HepG2 (cell line): ENCODE measurements at regions not wholly inside any gene's neighbourhood (a gene's known extent, or its start where the extent isn't known, plus 50 kb on each side); places are given as distances from the start of the nearest gene placed in this dataset.
"Not testable (repeated sequence)": the region's sequence is repeated elsewhere in the genome, so short reads cannot be mapped to it uniquely, and the experiment has no call there.

Source experiments
- ATAC-seq: fragments of 200-7000 bp; cut with Tn5 transposase; 3 replicates; pipeline ENCODE4 v1.9.1; 2020; ENCODE audit warnings: mild to moderate bottlenecking, moderate library complexity
- BruUV-seq: library from RNA; stranded (reverse); fragments of 400-500 nt; replicated peaks from 2 replicates; lab custom pipeline; 2021; lab: Mats Ljungman, UMichigan
- CTCF ChIA-PET: fragments of 300-600 bp; formaldehyde crosslinking; extraction: SDS; loops from one replicate; lab custom pipeline; 2021; ENCODE audit warnings: low total read pairs, inconsistent platforms, low intra/inter-chr PET ratio; lab: Yijun Ruan, JAX
- POLR2A ChIA-PET: fragments of 350-600 bp; sonication (Branson Sonifier 250); formaldehyde crosslinking; loops from one replicate; lab custom pipeline; 2020; ENCODE audit warnings: antibody characterized with exemption, inconsistent platforms; lab: Yijun Ruan, JAX
- DNase-seq: peaks from one replicate; pipeline ENCODE4 v3.0.0-alpha.2; 2015; ENCODE audit warnings: low spot score
- FAIRE-seq: peaks from 3 replicates; lab custom pipeline; 2011; peaks lifted over from hg19 to GRCh38; lab: Jason Lieb, UNC
- H2AFZ ChIP-seq: one replicate; pipeline ENCODE4 v1.6.1; 2011; ENCODE audit warnings: low read length, inconsistent platforms
- H3K27ac ChIP-seq: fragments of 300-600 bp; 3 replicates; pipeline ENCODE4 v1.8.0; 2011; ENCODE audit warnings: mixed run types, mild to moderate bottlenecking, mixed read lengths, low read length, inconsistent platforms; ENCODE audit not compliant: insufficient read depth; ENCODE audit errors: extremely low read length
- H3K27me3 ChIP-seq, 2 experiments: fragments of 200-600 bp in 1 of 2; 2 replicates in 1 of 2; 3 replicates in 1 of 2; pipeline versions ENCODE4 v1.6.0 to v1.8.0; 2011; ENCODE audit warnings: low read length in 2 of 2, mild to moderate bottlenecking in 2 of 2, moderate library complexity in 2 of 2, inconsistent platforms in 1 of 2; ENCODE audit not compliant: insufficient read depth in 2 of 2, control insufficient read depth in 1 of 2
- H3K36me3 ChIP-seq, 2 experiments: fragments of 200-600 bp in 1 of 2; replicated peaks in 1 of 2; 2 replicates in 1 of 2; 3 replicates in 1 of 2; pipeline versions ENCODE4 v1.5.1 to v1.8.0; 2011; ENCODE audit warnings: low read length in 2 of 2, inconsistent platforms in 1 of 2; ENCODE audit not compliant: insufficient read depth in 2 of 2, control insufficient read depth in 1 of 2
- H3K4me1 ChIP-seq: 2 replicates; pipeline ENCODE4 v1.5.1; 2012; ENCODE audit warnings: low read length, inconsistent platforms; ENCODE audit not compliant: insufficient read depth
- H3K4me2 ChIP-seq: 2 replicates; pipeline ENCODE4 v1.6.0; 2011; ENCODE audit warnings: low read depth, low read length, inconsistent platforms
- H3K4me3 ChIP-seq, 3 experiments: fragments of 200-600 bp in 1 of 3; sonication (generic), shearing (Covaris generic) in 1 of 3; replicated peaks in 1 of 3; 2 replicates each; pipeline ENCODE4 v1.5.1; 2011 to 2016; ENCODE audit warnings: low read length in 3 of 3, inconsistent platforms in 2 of 3, low read depth in 2 of 3, mild to moderate bottlenecking in 2 of 3, control low read depth in 1 of 3, mixed read lengths in 1 of 3; ENCODE audit not compliant: insufficient read depth in 1 of 3
- H3K79me2 ChIP-seq: one replicate; pipeline ENCODE4 v1.6.1; 2011; ENCODE audit warnings: low read length, inconsistent platforms; ENCODE audit not compliant: insufficient read depth
- H3K9ac ChIP-seq: 2 replicates; pipeline ENCODE4 v1.6.0; 2011; ENCODE audit warnings: mild to moderate bottlenecking, low read depth, low read length, inconsistent platforms; ENCODE audit not compliant: insufficient read depth
- H3K9me3 ChIP-seq: 2 replicates; pipeline ENCODE4 v1.5.1; 2012; ENCODE audit warnings: mild to moderate bottlenecking, low read length
- H4K20me1 ChIP-seq: 2 replicates; pipeline ENCODE4 v1.6.0; 2011; ENCODE audit warnings: inconsistent platforms, mild to moderate bottlenecking, low read length, moderate library complexity; ENCODE audit not compliant: insufficient read depth
- CEBPB ChIP-seq: IDR thresholded peaks from 2 replicates; pipeline ENCODE4 v1.6.1; 2011; ENCODE audit warnings: low read depth, low read length, improper control_type of control experiment, borderline replicate concordance
- WGBS: methylation state at CpG from one replicate; pipeline ENCODE4 v1.1.6; 2017; ENCODE audit warnings: low lambda C conversion rate; 5-methylcytosine and 5-hydroxymethylcytosine counted together
- in situ Hi-C: cut with HindIII; loops from 2 replicates; pipeline ENCODE4 v1.10.0; 2017; ENCODE audit warnings: low pct_unique_long_range_greater_than_20kb; ENCODE audit not compliant: extremely low pct_ligation_motif_present
- intact Hi-C: fragments of 100-400 bp; cut with micrococcal nuclease; formaldehyde crosslinking; loops from one replicate; pipeline ENCODE4 v1.10.0; 2022; ENCODE audit not compliant: unreplicated experiment

GRCh38 chr21:10361214-10361736, 160.1 kb upstream of the TPTE start:
- POLR2A ChIA-PET, CTCF ChIA-PET, H3K79me2 ChIP-seq, H4K20me1 ChIP-seq, H3K4me1 ChIP-seq, H3K9ac ChIP-seq, H3K4me2 ChIP-seq, DNase-seq, H2AFZ ChIP-seq, BruUV-seq, H3K27ac ChIP-seq, intact Hi-C loops, H3K36me3 ChIP-seq, H3K27me3 ChIP-seq, FAIRE-seq, in situ Hi-C loops, H3K4me3 ChIP-seq: not testable (repeated sequence)
- WGBS, result 3% methylated on average over 3 of the region's 3 CpGs
- ATAC-seq, result peak; percentile 16; the same call in 1 of the 3 replicates
- H3K9me3 ChIP-seq, result peaks cover 73% of the 10 kb centered on the region
- TF ChIP-seq CEBPB, result peak; percentile 52

- CTCF ChIA-PET, POLR2A ChIA-PET, H2AFZ ChIP-seq, FAIRE-seq, H3K4me1 ChIP-seq, in situ Hi-C loops, H3K27ac ChIP-seq, intact Hi-C loops, H3K36me3 ChIP-seq, H3K79me2 ChIP-seq, ATAC-seq, DNase-seq, H3K4me3 ChIP-seq, BruUV-seq, H3K4me2 ChIP-seq, H3K27me3 ChIP-seq, H3K9ac ChIP-seq, H4K20me1 ChIP-seq: not testable (repeated sequence)
- peaks cover 64% of the 10 kb centered on the region for H3K9me3 ChIP-seq
- WGBS, result 25% methylated on average over 9 of the region's 9 CpGs
Measured at GRCh38 chr21:10362816-10363215, 158.6 kb upstream of the TPTE start.

- CTCF ChIA-PET, H3K4me1 ChIP-seq, FAIRE-seq, H3K79me2 ChIP-seq, POLR2A ChIA-PET, H3K4me3 ChIP-seq, H3K4me2 ChIP-seq, H3K27ac ChIP-seq, H2AFZ ChIP-seq, DNase-seq, H3K27me3 ChIP-seq, H4K20me1 ChIP-seq, H3K36me3 ChIP-seq, in situ Hi-C loops, BruUV-seq, intact Hi-C loops, ATAC-seq, H3K9ac ChIP-seq: not testable (repeated sequence)
- H3K9me3 ChIP-seq, result peaks cover 61% of the 10 kb centered on the region
Measured at GRCh38 chr21:10363321-10363720, 158.1 kb upstream of the TPTE start.

- WGBS, result 12% methylated on average over 8 of the region's 11 CpGs
- H3K4me1 ChIP-seq, H2AFZ ChIP-seq, DNase-seq, H3K79me2 ChIP-seq, FAIRE-seq, ATAC-seq, POLR2A ChIA-PET, in situ Hi-C loops, H3K4me3 ChIP-seq, H3K27ac ChIP-seq, BruUV-seq, CTCF ChIA-PET, H3K4me2 ChIP-seq, intact Hi-C loops, H3K9ac ChIP-seq, H4K20me1 ChIP-seq, H3K27me3 ChIP-seq, H3K36me3 ChIP-seq: not testable (repeated sequence)
- H3K9me3 ChIP-seq, result peaks cover 45% of the 10 kb centered on the region
Measured at GRCh38 chr21:10366210-10366609, 155.2 kb upstream of the TPTE start.
